SK-N-SH treated with all-trans-retinoic acid at 6 μM for 48 hours (cell line): ENCODE measurements at regions not wholly inside any gene's neighbourhood (a gene's known extent, or its start where the extent isn't known, plus 50 kb on each side); places are given as distances from the start of the nearest gene placed in this dataset.

Experiments
- ATAC-seq: fragments of 200-7000 bp; cut with Tn5 transposase; 3 replicates; pipeline ENCODE4 v1.9.1; 2020; ENCODE audit warnings: mild to moderate bottlenecking, moderate library complexity
- ARNTL ChIP-seq: fragments of 450-650 bp; formaldehyde crosslinking; IDR thresholded peaks from 2 replicates; pipeline ENCODE4 v1.5.0; 2020; ENCODE audit warnings: low read depth, mild to moderate bottlenecking, moderate library complexity, borderline replicate concordance
- BACH2 ChIP-seq: fragments of 250-450 bp; sonication (Bioruptor Pico); IDR thresholded peaks from 2 replicates; pipeline ENCODE4 v1.9.0; 2021; ENCODE audit warnings: mild to moderate bottlenecking, borderline replicate concordance
- CREB5 ChIP-seq: fragments of 250-450 bp; sonication (Bioruptor Pico); IDR thresholded peaks from 2 replicates; pipeline ENCODE4 v1.5.1; 2020; ENCODE audit warnings: low read depth, mild to moderate bottlenecking, moderate library complexity
- CSDC2 ChIP-seq: fragments of 250-450 bp; sonication (Bioruptor Pico); IDR thresholded peaks from 2 replicates; pipeline ENCODE4 v1.5.0; 2020; ENCODE audit warnings: mild to moderate bottlenecking, moderate library complexity
- CSRNP3 ChIP-seq: fragments of 250-450 bp; sonication (Bioruptor Pico); IDR thresholded peaks from 2 replicates; pipeline ENCODE4 v1.5.1; 2021; ENCODE audit warnings: mild to moderate bottlenecking, moderate library complexity
- ESRRG ChIP-seq: fragments of 250-450 bp; sonication (Bioruptor Pico); IDR thresholded peaks from 2 replicates; pipeline ENCODE4 v1.6.1; 2021; ENCODE audit warnings: mild to moderate bottlenecking
- GLIS3 ChIP-seq: fragments of 250-450 bp; sonication (Bioruptor Pico); IDR thresholded peaks from 2 replicates; pipeline ENCODE4 v1.5.0; 2020; ENCODE audit warnings: mild to moderate bottlenecking, moderate library complexity
- ISL1 ChIP-seq: fragments of 250-450 bp; sonication (Bioruptor Pico); IDR thresholded peaks from 2 replicates; pipeline ENCODE4 v2.1.2; 2022; ENCODE audit warnings: mild to moderate bottlenecking, moderate library complexity
- PATZ1 ChIP-seq: fragments of 250-450 bp; sonication (Bioruptor Pico); IDR thresholded peaks from 2 replicates; pipeline ENCODE4 v1.8.0; 2020; ENCODE audit warnings: mild to moderate bottlenecking, moderate library complexity, borderline replicate concordance
- POU6F1 ChIP-seq: fragments of 250-450 bp; sonication (Bioruptor Pico); IDR thresholded peaks from 2 replicates; pipeline ENCODE4 v1.8.0; 2021; ENCODE audit warnings: low read depth, mild to moderate bottlenecking, moderate library complexity, borderline replicate concordance
- PPARA ChIP-seq: fragments of 250-450 bp; sonication (Bioruptor Pico); IDR thresholded peaks from 2 replicates; pipeline ENCODE4 v1.5.0; 2020; ENCODE audit warnings: mild to moderate bottlenecking, borderline replicate concordance
- RARB ChIP-seq: fragments of 250-450 bp; sonication (Bioruptor Pico); IDR thresholded peaks from 2 replicates; pipeline ENCODE4 v1.8.0; 2021; ENCODE audit warnings: mild to moderate bottlenecking, moderate library complexity
- SNAI2 ChIP-seq: fragments of 250-450 bp; sonication (Bioruptor Pico); IDR thresholded peaks from 2 replicates; pipeline ENCODE4 v1.5.0; 2020; ENCODE audit warnings: mild to moderate bottlenecking, moderate library complexity
- TCF4 ChIP-seq: fragments of 250-450 bp; sonication (Bioruptor Pico); IDR thresholded peaks from 2 replicates; pipeline ENCODE4 v1.8.0; 2021; ENCODE audit warnings: mild to moderate bottlenecking, moderate library complexity, borderline replicate concordance
- TOX ChIP-seq: fragments of 250-450 bp; sonication (Bioruptor Pico); IDR thresholded peaks from 2 replicates; pipeline ENCODE4 v1.8.0; 2021; ENCODE audit warnings: mild to moderate bottlenecking, moderate library complexity, borderline replicate concordance
- TSHZ2 ChIP-seq: fragments of 250-450 bp; sonication (Bioruptor Pico); IDR thresholded peaks from 2 replicates; pipeline ENCODE4 v1.5.0; 2020; ENCODE audit warnings: mild to moderate bottlenecking, moderate library complexity
- ZC3H10 ChIP-seq: fragments of 250-450 bp; sonication (Bioruptor Pico); IDR thresholded peaks from 2 replicates; pipeline ENCODE4 v1.5.1; 2021; ENCODE audit warnings: mild to moderate bottlenecking, moderate library complexity
- ZFP3 ChIP-seq: fragments of 250-450 bp; sonication (Bioruptor Pico); IDR thresholded peaks from 2 replicates; pipeline ENCODE4 v1.5.0; 2020; ENCODE audit warnings: mild to moderate bottlenecking, moderate library complexity
- ZFP30 ChIP-seq: fragments of 450-650 bp; formaldehyde crosslinking; IDR thresholded peaks from 2 replicates; pipeline ENCODE4 v1.5.0; 2022; ENCODE audit warnings: mild to moderate bottlenecking, moderate library complexity
- ZNF565 ChIP-seq: fragments of 450-650 bp; formaldehyde crosslinking; conservative IDR thresholded peaks from 2 replicates; pipeline ENCODE4 v1.5.0; 2020; ENCODE audit warnings: low read depth, mild to moderate bottlenecking, moderate library complexity
- ZNF8 ChIP-seq: fragments of 450-650 bp; formaldehyde crosslinking; IDR thresholded peaks from 2 replicates; pipeline ENCODE4 v1.5.0; 2020; ENCODE audit warnings: mild to moderate bottlenecking, moderate library complexity

- TF ChIP-seq TOX (no peak), ZFP30 (CRISPR knock-in tag) (no peak), CSDC2 (CRISPR knock-in tag) (no peak), BACH2 (CRISPR knock-in tag) (no peak), SNAI2 (CRISPR knock-in tag) (no peak), CSRNP3 (no peak), ZFP3 (CRISPR knock-in tag) (no peak), RARB (no peak), ISL1 (CRISPR knock-in tag) (no peak), GLIS3 (CRISPR knock-in tag) (no peak)
- TF ChIP-seq, all 23 proteins: peak for 0
- ATAC-seq = no peak
These were observed 86.1 kb upstream of the ARHGAP20 start for GRCh38 chr11:110798201-110798900.

GRCh38 chr11:110797453-110797852 lies 85.2 kb upstream of the ARHGAP20 start:
- no peak for TF ChIP-seq ARNTL
- no peak for TF ChIP-seq CSDC2 (CRISPR knock-in tag)
- TF ChIP-seq PPARA (CRISPR knock-in tag) = no peak
- TF ChIP-seq RARB = no peak
- TF ChIP-seq ISL1 (CRISPR knock-in tag) = no peak
- no peak for TF ChIP-seq ESRRG (CRISPR knock-in tag)
- no peak for TF ChIP-seq ZC3H10 (CRISPR knock-in tag)
- no peak for TF ChIP-seq TSHZ2
- TF ChIP-seq ZNF565 (CRISPR knock-in tag) = no peak
- TF ChIP-seq TOX = no peak
- TF ChIP-seq GLIS3 (CRISPR knock-in tag) = no peak
- no peak for TF ChIP-seq CREB5 (CRISPR knock-in tag)
- TF ChIP-seq POU6F1 (CRISPR knock-in tag) = no peak
- TF ChIP-seq TCF4 (CRISPR knock-in tag) = no peak
- no peak for TF ChIP-seq ZFP3 (CRISPR knock-in tag)
- no peak for ATAC-seq

- TF ChIP-seq ISL1 (CRISPR knock-in tag) (no peak), PATZ1 (CRISPR knock-in tag) (no peak), PPARA (CRISPR knock-in tag) (no peak), ZFP3 (CRISPR knock-in tag) (no peak), TCF4 (CRISPR knock-in tag) (no peak), ZNF8 (CRISPR knock-in tag) (no peak), TSHZ2 (no peak)
- no peak for ATAC-seq
These were observed 82.9 kb upstream of the ARHGAP20 start for GRCh38 chr11:110795112-110795624.
